HG03571 (cell line): ENCODE measurements at regions not wholly inside any gene's neighbourhood (a gene's known extent, or its start where the extent isn't known, plus 50 kb on each side); places are given as distances from the start of the nearest gene placed in this dataset.
"Not testable (repeated sequence)": the region's sequence is repeated elsewhere in the genome, so short reads cannot be mapped to it uniquely, and the experiment has no call there.

Experiments used
- ATAC-seq: cut with Tn5 transposase; IDR thresholded peaks from one replicate; pipeline ENCODE4 v1.9.1; 2021; ENCODE audit not compliant: unreplicated experiment

DNA sequence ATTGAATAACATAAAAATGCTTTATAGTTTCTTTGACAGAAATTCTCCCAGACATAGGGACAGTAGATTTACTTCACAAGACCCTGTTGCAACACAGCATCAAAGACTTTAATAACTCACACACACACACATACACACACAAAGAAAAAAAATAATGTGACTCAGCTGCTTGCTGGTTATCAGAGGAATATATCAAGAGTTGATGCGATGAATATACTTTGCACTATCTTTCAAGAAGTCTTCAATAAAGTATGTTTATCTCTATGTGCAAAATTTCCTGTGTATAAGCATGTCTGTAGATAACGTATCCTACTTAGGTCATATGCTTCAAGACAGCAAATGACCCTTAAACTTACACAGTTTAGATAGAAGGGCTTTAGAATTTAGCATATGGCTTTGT is 243.1 kb downstream of the ARL4A start:
- no peak for ATAC-seq

DNA sequence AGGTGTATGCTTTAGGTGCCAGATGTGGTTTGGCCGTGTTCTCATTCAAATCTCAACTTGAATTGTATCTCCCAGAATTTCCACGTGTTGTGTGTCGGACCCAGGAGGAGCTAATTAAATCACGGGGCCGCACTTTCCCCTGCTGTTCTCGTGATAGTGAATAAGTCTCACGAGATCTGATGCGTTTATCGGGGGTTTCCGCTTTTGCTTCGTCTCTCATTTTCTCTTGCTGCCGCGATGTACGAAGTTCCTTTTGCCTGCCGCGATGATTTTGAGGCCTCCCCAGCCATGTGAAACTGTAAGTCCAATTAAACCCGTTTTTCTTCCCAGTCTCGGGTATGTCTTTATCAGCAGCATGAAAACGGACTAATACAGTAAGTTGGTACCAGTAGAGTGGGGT is 244.0 kb downstream of the ARL4A start:
- ATAC-seq, result not testable (repeated sequence)

DNA sequence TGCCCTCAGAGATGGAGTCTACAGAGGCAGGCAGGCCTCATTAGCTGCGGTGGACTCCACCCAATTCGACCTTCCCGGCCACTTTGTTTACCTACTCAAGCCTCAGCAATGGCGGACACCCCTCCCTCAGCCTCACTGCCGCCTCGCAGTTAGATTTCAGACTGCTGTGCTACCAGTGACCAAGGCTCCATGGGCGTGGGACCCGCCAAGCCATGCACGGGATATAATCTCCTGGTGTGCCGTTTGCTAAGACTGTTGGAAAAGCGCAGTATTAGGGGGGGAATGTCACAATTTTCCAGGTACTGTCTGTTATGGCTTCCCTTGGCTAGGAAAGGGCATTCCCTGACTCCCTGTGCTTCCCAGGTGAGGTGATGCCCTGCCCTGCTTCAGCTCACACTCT is 252.3 kb downstream of the ARL4A start:
- no peak for ATAC-seq

DNA sequence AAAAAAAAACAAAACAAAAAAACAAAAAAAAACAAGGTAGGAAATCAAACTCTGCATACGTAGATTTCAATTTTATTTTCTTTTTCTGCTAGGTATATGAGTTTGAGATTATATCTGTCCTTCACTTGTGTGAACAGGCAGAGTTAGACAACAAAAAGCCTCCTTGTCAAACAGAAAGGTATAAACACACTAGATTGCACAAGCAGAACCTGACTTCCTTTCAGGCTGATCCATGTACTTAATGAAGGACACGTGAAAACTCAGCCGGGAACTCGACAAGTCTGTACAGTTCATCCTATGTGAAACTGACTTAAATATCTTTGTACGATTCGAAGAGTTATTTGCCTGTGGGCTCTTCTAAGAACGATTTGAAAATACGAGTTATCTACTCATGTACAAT is 254.1 kb downstream of the ARL4A start:
- no peak for ATAC-seq

DNA sequence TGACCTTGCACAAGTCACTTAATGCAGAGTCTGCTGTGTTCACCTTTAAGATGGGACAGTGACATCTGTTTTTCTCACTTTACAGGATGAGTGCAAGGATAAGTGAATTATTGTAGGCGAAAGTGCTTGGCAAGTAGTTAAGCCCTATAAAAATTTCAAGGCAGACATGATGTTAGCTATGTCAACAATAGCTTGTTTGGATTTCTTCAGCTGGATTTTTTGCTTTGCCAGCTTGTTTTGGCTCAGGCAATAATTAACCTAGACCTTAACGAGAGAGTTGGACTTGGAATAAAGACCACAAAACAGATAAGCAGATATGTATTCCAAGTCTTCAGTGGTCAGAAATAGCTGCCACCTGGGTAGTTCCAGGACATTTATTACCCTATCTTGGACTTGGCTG is 255.2 kb downstream of the ARL4A start:
- no peak for ATAC-seq

DNA sequence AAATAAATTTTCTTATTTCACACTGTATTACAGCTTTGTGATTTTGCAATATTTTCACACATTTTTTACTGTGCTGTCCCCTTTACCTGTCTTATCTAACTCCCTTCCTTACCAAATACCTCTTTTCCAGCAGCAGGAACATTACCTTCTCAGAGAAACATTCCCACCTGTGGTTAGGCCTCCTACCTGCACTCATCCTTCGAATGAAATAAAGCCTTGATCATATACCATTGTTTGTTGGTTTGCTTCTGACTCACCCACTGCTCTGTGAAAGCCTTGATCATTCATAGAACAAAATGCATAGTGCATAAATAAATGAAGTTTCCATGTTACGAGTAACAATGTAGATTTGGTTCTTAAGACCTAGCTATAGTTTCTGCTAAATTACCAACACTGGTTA is 256.3 kb downstream of the ARL4A start:
- no peak for ATAC-seq

DNA sequence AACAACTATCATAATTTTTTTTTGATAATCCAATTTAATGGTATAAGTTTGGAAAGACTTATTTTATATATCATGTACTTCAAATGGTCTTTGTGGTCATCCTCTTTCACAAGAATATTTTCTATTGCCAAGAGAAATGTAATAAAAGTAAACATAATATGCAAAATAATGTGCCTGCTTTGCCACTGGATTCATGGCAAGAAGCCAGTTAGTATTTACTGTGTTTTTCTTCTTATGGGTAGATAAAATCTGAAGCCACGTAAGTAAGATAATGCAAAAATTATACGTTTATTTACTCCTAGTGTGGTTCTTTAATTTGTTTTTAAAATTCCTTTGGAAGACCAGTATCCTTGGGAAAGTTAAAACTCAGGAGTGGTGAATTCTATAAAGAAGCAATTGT is 258.5 kb downstream of the ARL4A start:
- ATAC-seq, result no peak

DNA sequence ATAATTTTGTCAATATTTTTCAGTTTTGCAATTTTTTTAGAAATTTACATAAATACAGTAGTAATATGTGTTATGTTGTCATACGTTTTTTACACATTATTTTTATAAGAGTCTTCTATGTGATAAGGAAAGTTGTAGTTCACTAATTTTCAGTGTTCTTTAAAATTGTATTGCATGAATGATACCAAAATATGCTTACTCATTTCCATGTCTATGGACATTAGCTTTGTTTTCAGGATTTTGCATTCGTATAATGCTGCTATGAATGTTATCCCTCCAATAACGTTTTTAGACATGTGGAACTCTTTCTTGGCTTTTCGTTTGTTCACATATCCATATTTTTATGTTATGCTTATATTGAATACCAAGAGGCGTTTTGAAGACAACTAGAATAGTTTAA is 260.0 kb downstream of the ARL4A start:
- ATAC-seq, result no peak

DNA sequence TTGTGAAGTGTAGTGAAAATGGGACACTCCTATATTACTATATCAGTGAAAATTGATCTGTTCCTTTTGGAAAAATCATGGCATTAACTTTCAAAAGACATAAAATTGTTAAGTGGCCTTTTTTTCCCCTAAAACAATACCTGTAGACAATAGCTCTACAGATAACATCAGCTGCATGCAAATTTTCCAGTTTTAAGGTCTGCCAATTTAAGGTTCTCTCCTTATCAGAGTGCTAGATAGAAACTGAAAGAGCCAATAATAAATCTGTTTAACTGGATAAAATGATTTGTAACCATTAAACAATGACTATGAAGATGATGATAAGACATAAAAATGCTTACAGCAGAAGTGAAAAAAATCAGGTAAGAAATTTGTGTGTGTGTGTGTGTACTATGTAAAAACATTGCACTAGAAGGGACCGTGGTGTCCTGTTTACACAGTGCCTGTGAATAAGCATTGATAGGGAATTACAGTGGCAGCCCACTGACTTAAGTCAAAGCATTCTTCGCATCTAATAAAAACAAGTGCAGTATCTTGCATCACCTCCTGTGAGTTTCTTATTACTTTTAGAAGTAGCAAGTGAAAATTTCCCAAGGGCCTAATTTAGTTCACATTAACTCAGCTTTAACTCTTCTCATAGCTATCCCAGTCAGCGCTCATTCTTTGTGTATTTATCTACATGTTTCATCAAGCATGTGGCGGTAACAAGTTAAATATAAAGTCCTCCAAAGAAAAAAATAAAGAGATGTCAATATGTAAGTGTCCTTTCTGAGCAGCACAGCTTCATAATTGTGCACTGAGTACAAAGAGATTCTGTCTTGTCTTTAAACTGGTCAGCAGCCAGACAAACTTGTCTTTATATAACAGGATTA is 261.9 kb downstream of the ARL4A start:
- no peak for ATAC-seq

DNA sequence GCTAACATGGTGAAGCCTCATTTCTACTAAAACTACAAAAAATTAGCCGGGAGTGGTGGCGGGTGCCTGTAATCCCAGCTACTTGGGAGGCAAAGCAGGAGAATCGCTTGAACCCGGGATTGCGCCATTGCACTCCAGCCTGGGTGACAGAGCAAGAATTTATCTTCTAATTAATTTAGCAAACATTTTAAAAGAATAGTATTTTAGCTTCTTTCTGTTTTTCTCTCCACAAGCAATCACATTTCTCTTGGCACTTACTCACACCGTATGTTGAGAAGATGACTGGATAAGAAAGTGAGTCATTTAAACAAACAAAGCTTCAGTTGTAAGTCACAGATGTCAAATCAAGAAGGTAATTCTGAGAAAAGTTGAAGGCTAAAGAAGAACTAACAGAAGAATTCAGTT is 264.0 kb downstream of the ARL4A start:
- ATAC-seq, result no peak

DNA sequence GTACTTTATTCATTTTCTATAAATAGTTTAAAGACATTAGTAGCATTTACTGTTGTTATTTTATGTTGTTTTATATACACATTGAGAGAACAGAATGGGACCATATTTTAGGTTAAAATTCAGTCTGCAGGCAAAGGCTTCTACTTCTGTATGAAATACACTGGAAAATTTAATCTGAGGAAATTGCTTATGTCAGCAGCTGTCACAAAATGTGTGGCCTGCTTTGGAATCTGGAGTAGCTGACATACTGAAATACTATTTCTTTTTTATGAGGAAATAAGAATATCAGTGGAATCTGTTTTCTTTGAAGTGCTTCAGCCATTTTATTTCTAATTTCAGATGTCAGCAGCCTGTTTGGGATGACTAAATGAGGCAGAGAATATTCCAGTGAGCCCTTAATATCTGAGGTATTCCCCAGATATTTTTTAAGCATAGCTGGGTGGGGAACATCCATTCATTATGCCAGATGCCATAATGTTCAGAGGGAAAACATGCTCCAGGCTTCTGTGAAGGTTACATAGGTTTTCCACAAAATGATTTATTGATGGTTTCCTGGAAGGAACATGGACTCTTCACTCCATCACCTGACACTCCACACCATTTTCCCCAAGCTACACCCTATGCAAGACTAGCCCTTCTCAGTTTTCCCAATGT is 267.1 kb downstream of the ARL4A start:
- ATAC-seq, result no peak

DNA sequence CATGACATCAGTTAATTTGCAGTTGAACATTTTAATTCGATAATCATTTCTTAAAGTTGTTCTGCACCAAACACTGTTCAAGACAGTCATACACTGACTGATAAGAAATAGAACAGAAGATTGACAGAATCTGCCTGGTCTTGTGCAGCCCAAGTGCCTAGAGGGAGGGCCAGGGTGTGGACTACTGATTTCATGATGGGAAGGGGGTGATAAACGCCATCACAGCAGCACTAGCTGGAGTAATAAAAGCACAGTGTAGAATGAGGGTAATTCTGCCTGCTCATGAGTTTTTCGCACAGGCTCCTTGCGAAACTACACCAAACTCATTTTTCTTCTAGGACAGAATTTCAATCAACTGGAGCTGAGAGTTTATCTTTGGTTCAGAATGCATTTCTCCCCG is 270.1 kb downstream of the ARL4A start:
- ATAC-seq, result no peak

DNA sequence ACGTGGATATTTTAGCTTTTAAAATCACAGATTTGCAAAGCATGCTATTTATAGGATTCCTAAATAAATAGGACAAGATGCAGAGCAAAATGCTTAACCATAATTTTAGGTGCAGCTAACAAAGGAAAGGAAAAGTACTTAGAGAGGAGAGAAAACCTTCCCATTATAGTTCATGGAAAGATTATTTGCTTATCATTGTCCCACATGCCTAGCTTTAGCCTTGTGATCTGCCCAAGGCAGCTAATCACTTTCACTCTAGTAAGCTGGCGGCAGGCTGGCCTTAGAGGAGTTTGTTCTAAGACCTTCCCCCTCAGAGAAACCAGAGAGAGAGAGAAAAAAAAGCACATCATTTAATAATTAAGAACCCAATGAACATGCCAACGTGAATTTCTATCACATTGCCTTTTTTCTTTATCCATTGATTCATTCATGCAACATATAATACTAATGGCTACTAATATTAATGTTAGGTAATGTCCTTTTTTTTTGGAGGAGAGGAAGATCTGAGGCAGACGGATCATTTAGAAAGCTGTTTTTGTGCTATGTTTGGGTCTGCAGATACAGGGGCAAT is 274.6 kb downstream of the ARL4A start:
- no peak for ATAC-seq

DNA sequence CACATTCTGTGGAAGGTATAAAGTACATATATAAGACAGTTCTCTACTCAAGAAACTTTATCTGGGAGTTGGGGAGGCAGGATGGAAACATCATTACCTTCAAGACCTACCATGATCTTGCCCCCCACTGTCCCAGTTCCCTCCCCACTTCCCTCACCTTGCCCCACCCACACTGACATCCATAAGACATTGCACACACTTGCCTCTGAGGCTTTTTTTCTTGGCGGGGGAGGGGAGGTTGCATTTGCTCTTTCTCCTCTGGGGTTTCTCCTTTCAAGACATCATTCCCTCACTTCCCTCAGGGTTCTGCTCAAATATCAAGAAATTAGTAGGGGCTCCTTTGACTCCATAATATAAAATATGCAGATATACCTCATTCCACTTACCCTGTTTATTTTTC is 276.0 kb downstream of the ARL4A start:
- ATAC-seq, result no peak

DNA sequence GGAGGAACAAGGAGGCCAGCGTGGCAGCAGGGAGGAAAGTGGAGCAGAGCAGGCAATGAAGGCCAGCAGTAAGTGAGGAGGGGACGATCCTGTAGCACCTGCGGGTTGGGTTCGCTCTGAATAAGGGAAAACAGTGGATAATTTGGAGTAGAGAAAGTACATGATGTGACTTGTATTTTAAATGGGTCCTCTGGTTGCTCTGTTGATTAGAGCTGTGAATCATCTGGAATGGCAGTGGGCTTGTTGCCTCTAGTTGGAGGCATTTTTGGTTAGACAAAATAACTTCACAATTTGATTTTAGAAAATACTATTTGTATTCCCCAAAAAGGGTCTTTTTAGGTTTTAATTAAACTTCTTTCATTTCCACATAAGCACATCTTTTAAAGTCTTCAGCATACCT is 277.4 kb downstream of the ARL4A start:
- ATAC-seq, result no peak

DNA sequence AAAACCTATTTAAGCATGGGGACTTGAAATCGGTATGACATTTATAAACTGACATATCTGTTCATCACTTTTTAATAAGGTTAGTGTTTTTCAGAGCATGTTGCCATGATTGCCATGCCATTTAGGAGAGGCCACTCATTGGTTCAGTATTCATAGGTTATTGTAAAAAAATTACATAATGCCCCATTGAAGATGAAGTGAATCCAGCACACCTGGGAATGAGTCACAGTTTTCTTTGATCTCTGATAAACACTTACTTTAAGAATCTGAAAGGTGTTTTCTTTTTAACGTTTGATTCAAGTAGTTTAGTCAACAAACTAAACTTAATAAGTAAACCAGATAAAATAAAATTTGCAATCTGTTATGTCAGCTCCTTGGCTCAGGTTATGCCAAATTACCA is 278.3 kb downstream of the ARL4A start:
- no peak for ATAC-seq

DNA sequence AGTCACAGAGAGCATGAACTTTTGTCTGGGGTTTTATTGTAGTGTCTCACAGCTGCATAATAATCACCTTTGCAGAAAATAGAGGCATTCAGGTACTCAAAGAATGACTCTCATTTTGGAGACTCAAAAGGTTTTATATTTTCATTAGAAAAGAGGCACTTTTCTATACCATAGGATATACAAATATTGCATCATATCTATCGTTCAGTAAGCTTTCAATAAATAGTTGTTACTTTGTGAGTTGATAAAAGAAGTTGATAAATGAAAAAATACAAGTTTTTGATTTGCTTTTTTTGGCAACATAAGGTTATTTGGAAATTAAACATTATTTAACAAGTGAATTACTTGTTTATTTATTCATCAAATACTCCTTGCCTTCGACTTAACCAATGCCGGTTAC is 279.9 kb downstream of the ARL4A start:
- ATAC-seq, result no peak

DNA sequence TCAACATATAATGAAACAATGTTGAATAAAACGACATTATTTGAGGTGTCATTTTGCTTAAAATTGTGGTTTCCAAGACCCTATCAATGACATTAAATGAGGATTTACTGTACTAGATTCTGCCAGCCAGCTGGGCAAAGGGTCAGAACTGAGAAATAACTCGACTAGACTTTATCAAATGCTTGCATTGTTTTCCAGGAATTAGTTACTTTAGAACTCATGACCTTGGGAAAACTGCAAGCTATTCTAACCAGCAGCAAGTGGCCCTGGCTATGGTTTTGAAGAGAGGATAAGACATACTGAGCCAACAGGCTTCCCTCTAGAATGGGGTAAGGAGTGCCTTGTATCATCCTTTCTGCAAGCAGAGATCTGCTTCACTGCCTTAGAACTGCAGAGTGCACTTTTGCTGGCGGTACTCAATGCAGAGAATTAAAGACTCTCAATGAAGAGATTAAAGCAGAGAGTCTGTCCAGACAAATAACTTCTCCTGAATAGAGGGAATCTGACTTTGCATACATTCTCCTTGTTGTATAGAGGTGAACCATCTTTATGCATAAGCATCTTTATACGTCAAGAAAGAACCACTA is 281.5 kb downstream of the ARL4A start:
- no peak for ATAC-seq

DNA sequence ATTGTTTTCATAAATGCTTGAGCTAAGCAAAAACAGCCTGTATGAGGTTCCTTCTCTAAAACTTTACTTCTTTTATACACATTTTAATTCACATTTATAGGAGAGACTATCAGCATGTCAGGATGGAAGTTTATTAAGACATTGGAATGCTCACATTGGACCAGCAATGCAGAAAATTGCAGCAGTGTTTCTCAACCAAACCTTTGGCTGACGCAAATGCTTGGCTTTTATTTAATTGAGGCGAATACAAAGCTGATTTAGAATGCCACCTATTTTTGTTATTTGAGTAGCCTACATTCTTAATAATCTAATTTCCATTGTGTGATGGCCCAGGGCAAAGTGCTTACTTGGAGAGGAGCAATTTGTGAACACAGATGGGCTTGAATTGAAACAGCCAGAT is 283.2 kb downstream of the ARL4A start:
- ATAC-seq, result no peak

DNA sequence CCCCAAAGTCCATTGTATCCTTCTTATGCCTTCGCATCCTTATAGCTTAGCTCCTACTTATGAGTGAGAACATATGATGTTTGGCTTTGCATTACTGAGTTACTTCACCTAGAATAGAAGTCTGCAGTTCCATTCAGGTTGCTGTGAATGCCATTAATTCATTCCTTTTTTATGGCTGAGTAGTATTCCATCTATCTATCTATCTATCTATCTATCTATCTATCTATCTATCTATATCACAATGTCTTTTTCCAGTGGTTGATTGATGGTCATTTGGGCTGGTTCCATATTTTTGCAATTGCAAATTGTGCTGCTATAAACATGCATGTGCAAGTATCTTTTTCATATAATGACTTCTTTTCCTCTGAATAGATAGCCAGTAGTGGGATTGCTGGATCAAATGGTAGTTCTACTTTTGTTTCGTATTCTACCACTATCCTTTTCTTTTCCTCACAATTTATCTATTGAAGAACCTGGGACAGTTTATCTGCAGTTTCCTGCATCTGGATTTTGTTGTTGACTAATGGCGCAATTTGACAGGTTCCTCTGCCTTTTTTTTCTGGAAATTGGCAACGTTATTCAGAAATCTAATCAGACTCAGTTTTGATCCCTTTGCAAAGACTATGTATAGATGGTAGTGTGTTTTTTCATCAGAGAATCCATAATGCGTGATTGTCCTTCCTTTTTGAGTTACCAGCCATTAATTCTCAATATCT is 287.2 kb downstream of the ARL4A start:
- no peak for ATAC-seq

DNA sequence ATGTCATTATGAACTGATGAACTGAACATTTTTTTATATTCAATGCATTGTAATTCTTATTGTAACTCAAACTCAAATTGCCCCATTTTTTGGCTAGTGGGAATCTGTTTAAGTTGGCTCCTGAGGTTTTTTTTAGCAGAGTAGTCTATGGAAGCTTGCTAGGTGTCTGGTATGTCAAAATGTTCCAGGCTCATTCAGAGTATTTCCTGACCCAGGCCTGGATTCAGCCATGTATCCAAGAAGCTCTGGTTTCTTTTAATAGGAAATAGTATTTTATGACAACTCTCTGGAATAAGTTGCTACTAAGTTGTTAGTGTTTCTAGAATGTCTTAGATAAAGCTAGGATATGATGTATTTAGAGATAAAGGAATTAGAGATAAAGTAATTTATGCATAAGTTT is 288.0 kb downstream of the ARL4A start:
- no peak for ATAC-seq
